ENCODE measurements at regions not wholly inside any gene's neighbourhood (a gene's known extent, or its start where the extent isn't known, plus 50 kb on each side); places are given as distances from the start of the nearest gene placed in this dataset.

GRCh38 chr14:71487449-71487848, 444.8 kb upstream of the RGS6 start:
- no peak for TF ChIP-seq CTCF (IDR thresholded peaks at IDR 0.05; ENCODE audit: borderline replicate concordance, extremely low read depth, low read length, poor library complexity, severe bottlenecking)
- no peak for TF ChIP-seq EZH2 (IDR thresholded peaks at IDR 0.05; ENCODE audit: borderline replicate concordance, low read depth, low read length, severe bottlenecking)

All from DND-41 (cell line).